Psoas muscle (tissue), 7 donors: ENCODE measurements at regions not wholly inside any gene's neighbourhood (a gene's known extent, or its start where the extent isn't known, plus 50 kb on each side); places are given as distances from the start of the nearest gene placed in this dataset.
"Not testable (repeated sequence)": the region's sequence is repeated elsewhere in the genome, so short reads cannot be mapped to it uniquely, and the experiment has no call there.

Experiments
- ATAC-seq, 4 donors: fragments of 200-7000 bp; cut with Tn5 transposase; one replicate each; pipeline ENCODE4 v1.9.1; 2020; ENCODE audit warnings: moderate library complexity in 3 of 4, mild to moderate bottlenecking in 2 of 4
- DNase-seq, 2 donors: peaks; one replicate each; pipeline ENCODE4 v3.0.0-alpha.2; 2020
- H3K27ac ChIP-seq: fragments of 200-600 bp; one replicate; pipeline ENCODE4 v1.8.0; 2022
- H3K27me3 ChIP-seq, 3 donors: fragments of 200-600 bp in 1 of 3; one replicate each; pipeline versions ENCODE4 v1.6.1 to v1.8.0; 2013 to 2022; ENCODE audit warnings: low read length in 2 of 3, mild to moderate bottlenecking in 2 of 3, moderate library complexity in 1 of 3; ENCODE audit not compliant: insufficient read depth in 3 of 3
- H3K36me3 ChIP-seq, 2 donors: fragments of 200-600 bp in 1 of 2; one replicate each; pipeline versions ENCODE4 v1.6.1 to v1.8.0; 2013 to 2022; ENCODE audit warnings: low read depth in 1 of 2, mild to moderate bottlenecking in 1 of 2, moderate library complexity in 1 of 2; ENCODE audit not compliant: insufficient read depth in 1 of 2
- H3K4me1 ChIP-seq: fragments of 200-600 bp; one replicate; pipeline ENCODE4 v1.8.0; 2022
- H3K4me3 ChIP-seq: fragments of 200-600 bp; one replicate; pipeline ENCODE4 v1.8.0; 2022; ENCODE audit warnings: mild to moderate bottlenecking
- H3K9me3 ChIP-seq: fragments of 200-600 bp; one replicate; pipeline ENCODE4 v1.8.0; 2022
- CTCF ChIP-seq: fragments of 200-600 bp; IDR thresholded peaks from one replicate; pipeline ENCODE4 v1.8.0; 2022; ENCODE audit warnings: antibody characterized with exemption
- WGBS, 3 donors: extraction: QIAGEN DNeasy Blood & Tissue Kit; methylation state at CpG; one replicate each; pipeline versions ENCODE4 v1.1.6 to v1.1.7; 2013; 5-methylcytosine and 5-hydroxymethylcytosine counted together
- intact Hi-C, 2 donors: fragments of 100-400 bp; cut with DNase I; formaldehyde crosslinking; loops; one replicate each; pipeline versions ENCODE4 v1.11.0 to v1.14.2; 2022
- donor health status: healthy with polysubstance abuse.
- donor health status: DM: no; HTN: no; CAD: no; lungs with moderate emphysema.
- donor health status: Bipolar disorder and iron deficiency.
- donor health status: healthy.
- donor health status: DM: yes; HTN: yes; CAD: no.
- donor health status: DM: no; HTN: no; CAD: no.
- donor health status: DM: yes; HTN: yes; CAD: no.

GRCh38 chr15:20409247-20409646 lies 132.4 kb downstream of the GOLGA6L6 start:
- WGBS, 3 donors = 75 to 76% (median 76%) methylated on average over 1 of the region's 1 CpG
- DNase-seq = no peak
- TF ChIP-seq CTCF = no peak
- intact Hi-C loops = no loop called here
- no peak overlapping the region for H3K4me3 ChIP-seq
- no peak overlapping the region for H3K27ac ChIP-seq
- H3K36me3 ChIP-seq = no peaks in the 10 kb centered on the region
- ATAC-seq = no peak
- no peaks in the 10 kb centered on the region for H3K4me1 ChIP-seq
- no peaks in the 10 kb centered on the region for H3K27me3 ChIP-seq
- H3K9me3 ChIP-seq = peaks cover 5% of the 10 kb centered on the region

- H3K4me3 ChIP-seq = no peak overlapping the region
- DNase-seq (no peak), ATAC-seq (no peak)
- intact Hi-C loops = no loop called here
- H3K9me3 ChIP-seq = peaks cover 5% of the 10 kb centered on the region
- H3K27me3 ChIP-seq = no peaks in the 10 kb centered on the region
- 50 to 63% (median 52%) methylated on average over 6 of the region's 6 CpGs for WGBS, 3 donors
- no peak for TF ChIP-seq CTCF
- H3K27ac ChIP-seq = no peak overlapping the region
- no peaks in the 10 kb centered on the region for H3K4me1 ChIP-seq
- no peaks in the 10 kb centered on the region for H3K36me3 ChIP-seq
These were observed 134.0 kb downstream of the GOLGA6L6 start for GRCh38 chr15:20407553-20407952.

- intact Hi-C loops, H3K27ac ChIP-seq, H3K27me3 ChIP-seq, ATAC-seq, H3K4me1 ChIP-seq, H3K36me3 ChIP-seq, H3K4me3 ChIP-seq, H3K9me3 ChIP-seq, DNase-seq: not testable (repeated sequence)
- WGBS, 3 donors = 48 to 78% (median 57%) methylated on average over 1 of the region's 1 CpG
These were observed 137.0 kb downstream of the GOLGA6L6 start for GRCh38 chr15:20404571-20404970.

GRCh38 chr15:20402586-20402985 lies 139.0 kb downstream of the GOLGA6L6 start:
- H3K9me3 ChIP-seq, H3K27me3 ChIP-seq, H3K36me3 ChIP-seq, intact Hi-C loops, H3K4me3 ChIP-seq, H3K4me1 ChIP-seq, ATAC-seq, H3K27ac ChIP-seq, DNase-seq: not testable (repeated sequence)
- WGBS, 3 donors = 65 to 79% (median 75%) methylated on average over 3 of the region's 3 CpGs

- DNase-seq, ATAC-seq, H3K36me3 ChIP-seq, H3K9me3 ChIP-seq, H3K27me3 ChIP-seq, intact Hi-C loops, H3K4me1 ChIP-seq, H3K4me3 ChIP-seq, H3K27ac ChIP-seq: not testable (repeated sequence)
- WGBS, 3 donors = 72 to 81% (median 72%) methylated on average over 3 of the region's 3 CpGs
These were observed 140.5 kb downstream of the GOLGA6L6 start for GRCh38 chr15:20401058-20401457.

GRCh38 chr15:20398680-20399079 lies 142.9 kb downstream of the GOLGA6L6 start:
- not testable (repeated sequence) for H3K27me3 ChIP-seq, H3K4me3 ChIP-seq, H3K27ac ChIP-seq, DNase-seq, H3K36me3 ChIP-seq, H3K9me3 ChIP-seq, ATAC-seq, H3K4me1 ChIP-seq
- intact Hi-C loops = loop anchor here in 1 of 2 donors (5.0 kb wide), 1 partner anchor 51 kb away; no protein-coding TSS in a partner anchor
- WGBS, 3 donors = 68 to 75% (median 68%) methylated on average over 5 of the region's 5 CpGs

GRCh38 chr15:20388161-20388560 lies 153.4 kb downstream of the GOLGA6L6 start:
- not testable (repeated sequence) for ATAC-seq, H3K4me3 ChIP-seq, H3K27ac ChIP-seq, H3K36me3 ChIP-seq, H3K9me3 ChIP-seq, DNase-seq, H3K4me1 ChIP-seq, H3K27me3 ChIP-seq
- intact Hi-C loops = loop anchor here in 1 of 2 donors (5.0 kb wide), 1 partner anchor 36 kb away; no protein-coding TSS in a partner anchor
- WGBS, 3 donors = 40 to 57% (median 43%) methylated on average over 3 of the region's 3 CpGs
